CD14-positive monocyte (primary cell): ENCODE measurements at regions not wholly inside any gene's neighbourhood (a gene's known extent, or its start where the extent isn't known, plus 50 kb on each side); places are given as distances from the start of the nearest gene placed in this dataset.

Experiments
- DNase-seq, 3 donors: peaks; one replicate each; pipeline ENCODE4 v3.0.0-alpha.2; 2011 to 2022
- H2AFZ ChIP-seq: 2 replicates; pipeline ENCODE4 v1.6.0; 2012; ENCODE audit warnings: mild to moderate bottlenecking, low read depth, low read length, inconsistent platforms; ENCODE audit not compliant: insufficient read depth, poor library complexity, severe bottlenecking
- H3K27ac ChIP-seq, 2 donors: 1 replicate in 1 of 2; 2 replicates in 1 of 2; pipeline ENCODE4 v1.5.1; 2012 to 2013; ENCODE audit warnings: low read length in 2 of 2, control low read depth in 1 of 2, inconsistent platforms in 1 of 2, low read depth in 1 of 2, mild to moderate bottlenecking in 1 of 2
- H3K27me3 ChIP-seq, 2 donors: one replicate each; pipeline versions ENCODE4 v1.6.0 to v1.6.1; 2011 to 2013; ENCODE audit warnings: low read length in 2 of 2; ENCODE audit not compliant: control insufficient read depth in 2 of 2, insufficient read depth in 2 of 2
- H3K36me3 ChIP-seq, 2 donors: replicated peaks in 1 of 2; 1 replicate in 1 of 2; 2 replicates in 1 of 2; pipeline versions ENCODE4 v1.5.1 to v1.6.1; 2012 to 2013; ENCODE audit warnings: low read length in 2 of 2, control low read depth in 1 of 2, inconsistent platforms in 1 of 2, mild to moderate bottlenecking in 1 of 2; ENCODE audit not compliant: insufficient read depth in 2 of 2, control insufficient read depth in 1 of 2
- H3K4me1 ChIP-seq, 2 donors: 1 replicate in 1 of 2; 2 replicates in 1 of 2; pipeline versions ENCODE4 v1.5.1 to v1.6.1; 2012 to 2013; ENCODE audit warnings: low read length in 2 of 2, control low read depth in 1 of 2, inconsistent platforms in 1 of 2, mild to moderate bottlenecking in 1 of 2, moderate library complexity in 1 of 2; ENCODE audit not compliant: insufficient read depth in 2 of 2, control insufficient read depth in 1 of 2
- H3K4me2 ChIP-seq: replicated peaks from 2 replicates; pipeline ENCODE3; 2012; ENCODE audit warnings: low read length, moderate library complexity, mild to moderate bottlenecking; ENCODE audit not compliant: poor library complexity, severe bottlenecking; ENCODE audit errors: extremely low read depth
- H3K4me3 ChIP-seq, 3 experiments: fragments of 200-600 bp in 1 of 3; sonication (generic) in 1 of 3; replicated peaks in 1 of 3; 1 replicate in 2 of 3; 2 replicates in 1 of 3; pipeline ENCODE4 v1.5.1; 2011 to 2013; ENCODE audit warnings: low read length in 3 of 3, mild to moderate bottlenecking in 3 of 3, control low read depth in 2 of 3, low read depth in 2 of 3, inconsistent platforms in 1 of 3, moderate library complexity in 1 of 3
- H3K79me2 ChIP-seq: 2 replicates; pipeline ENCODE4 v1.6.0; 2012; ENCODE audit warnings: mild to moderate bottlenecking, control low read depth, inconsistent platforms, low read length, moderate library complexity; ENCODE audit not compliant: insufficient read depth
- H3K9ac ChIP-seq: 2 replicates; pipeline ENCODE4 v1.6.0; 2017; ENCODE audit warnings: low read length, mild to moderate bottlenecking; ENCODE audit not compliant: insufficient read depth, poor library complexity, severe bottlenecking
- H3K9me3 ChIP-seq, 2 donors: replicated peaks in 1 of 2; 1 replicate in 1 of 2; 2 replicates in 1 of 2; pipeline versions ENCODE4 v1.5.1 to v1.6.1; 2012 to 2013; ENCODE audit warnings: low read length in 2 of 2, control low read depth in 1 of 2; ENCODE audit not compliant: control insufficient read depth in 1 of 2, insufficient read depth in 1 of 2
- H4K20me1 ChIP-seq: 2 replicates; pipeline ENCODE4 v1.6.0; 2012; ENCODE audit warnings: mild to moderate bottlenecking, low read length, control low read depth, moderate library complexity; ENCODE audit not compliant: insufficient read depth
- H3K27ac Mint-ChIP-seq, 7 donors: one replicate each; pipeline ENCODE4 v1.8.0; 2020; ENCODE audit warnings: mild to moderate bottlenecking in 7 of 7, mixed read lengths in 7 of 7, moderate library complexity in 6 of 7, inconsistent platforms in 2 of 7
- H3K27me3 Mint-ChIP-seq, 3 donors: one replicate each; pipeline ENCODE4 v1.8.0; 2021 to 2022; ENCODE audit warnings: low read depth in 3 of 3, mild to moderate bottlenecking in 3 of 3, mixed read lengths in 3 of 3, moderate library complexity in 3 of 3, inconsistent platforms in 1 of 3
- H3K36me3 Mint-ChIP-seq, 2 donors: one replicate each; pipeline ENCODE4 v1.8.0; 2020; ENCODE audit warnings: mixed read lengths in 2 of 2, inconsistent platforms in 1 of 2, mild to moderate bottlenecking in 1 of 2
- H3K4me1 Mint-ChIP-seq: one replicate; pipeline ENCODE4 v1.8.0; 2020; ENCODE audit warnings: mild to moderate bottlenecking, mixed read lengths
- H3K4me3 Mint-ChIP-seq, 2 donors: one replicate each; pipeline ENCODE4 v1.8.0; 2020; ENCODE audit warnings: mild to moderate bottlenecking in 2 of 2, mixed read lengths in 2 of 2, moderate library complexity in 1 of 2
- H3K9me3 Mint-ChIP-seq, 7 donors: one replicate each; pipeline ENCODE4 v1.8.0; 2020 to 2022; ENCODE audit warnings: mixed read lengths in 7 of 7, mild to moderate bottlenecking in 6 of 7, moderate library complexity in 6 of 7, inconsistent platforms in 2 of 7
- CTCF ChIP-seq: fragments of 200-600 bp; IDR thresholded peaks from one replicate; pipeline ENCODE4 v1.8.0; 2022; ENCODE audit warnings: antibody characterized with exemption, mild to moderate bottlenecking
- WGBS: methylation state at CpG from one replicate; pipeline ENCODE4 v1.1.5; 2013; ENCODE audit warnings: missing lambda C conversion rate; ENCODE audit not compliant: insufficient coverage; 5-methylcytosine and 5-hydroxymethylcytosine counted together
- intact Hi-C, 2 donors: fragments of 100-400 bp; cut with micrococcal nuclease; formaldehyde crosslinking; loops; one replicate each; pipeline versions ENCODE4 v1.15.0 to v1.15.1; 2023

- Histone ChIP-seq H3K4me3 (no peak overlapping the region), H3K36me3 (no peaks in the 10 kb centered on the region), H2AFZ (no peak overlapping the region), H3K9ac (no peak overlapping the region), H3K4me1 (no peaks in the 10 kb centered on the region), H4K20me1 (no peaks in the 10 kb centered on the region), H3K4me2 (no peak overlapping the region), H3K9me3 (peaks cover 0 to 2% of the 10 kb centered on the region in 2 donors), H3K79me2 (no peaks in the 10 kb centered on the region), H3K27me3 (no peaks in the 10 kb centered on the region), H3K27ac (no peak overlapping the region)
- H3K27me3 Mint-ChIP-seq: no peaks in the 10 kb centered on the region
- peaks cover 0 to 11% (median 7%) of the 10 kb centered on the region in 7 donors for H3K9me3 Mint-ChIP-seq
- H3K27ac Mint-ChIP-seq: no peak overlapping the region
- DNase-seq: no peak
- intact Hi-C loops: no loop called here
- H3K4me1 Mint-ChIP-seq: no peaks in the 10 kb centered on the region
- no CpG with 5 or more reads among the region's 2 CpGs for WGBS
- no peak for TF ChIP-seq CTCF
- H3K4me3 Mint-ChIP-seq: no peak overlapping the region
- no peaks in the 10 kb centered on the region for H3K36me3 Mint-ChIP-seq
Observed at GRCh38 chr4:175412746-175413145, 399.3 kb downstream of the GPM6A start.

GRCh38 chr4:175413561-175413960, 398.5 kb downstream of the GPM6A start:
- no peaks in the 10 kb centered on the region for H3K79me2 ChIP-seq
- peaks cover 0 to 2% of the 10 kb centered on the region in 2 donors for H3K9me3 ChIP-seq
- no peak overlapping the region for H2AFZ ChIP-seq
- WGBS: 26% methylated on average over 5 of the region's 5 CpGs
- Mint-ChIP-seq H3K27me3 (no peaks in the 10 kb centered on the region), H3K27ac (no peak overlapping the region), H3K4me1 (no peaks in the 10 kb centered on the region), H3K36me3 (no peaks in the 10 kb centered on the region), H3K9me3 (peaks cover 0 to 11% (median 10%) of the 10 kb centered on the region in 7 donors), H3K4me3 (no peak overlapping the region)
- no peak overlapping the region for H3K27ac ChIP-seq
- intact Hi-C loops: no loop called here
- no peak for DNase-seq
- H3K36me3 ChIP-seq: no peaks in the 10 kb centered on the region
- no peak overlapping the region for H3K9ac ChIP-seq
- H3K27me3 ChIP-seq: no peaks in the 10 kb centered on the region
- no peak for TF ChIP-seq CTCF
- no peaks in the 10 kb centered on the region for H3K4me1 ChIP-seq
- H3K4me3 ChIP-seq: no peak overlapping the region
- H4K20me1 ChIP-seq: no peaks in the 10 kb centered on the region
- H3K4me2 ChIP-seq: no peak overlapping the region
